ENCODE measurements at regions not wholly inside any gene's neighbourhood (a gene's known extent, or its start where the extent isn't known, plus 50 kb on each side); places are given as distances from the start of the nearest gene placed in this dataset.

DNA sequence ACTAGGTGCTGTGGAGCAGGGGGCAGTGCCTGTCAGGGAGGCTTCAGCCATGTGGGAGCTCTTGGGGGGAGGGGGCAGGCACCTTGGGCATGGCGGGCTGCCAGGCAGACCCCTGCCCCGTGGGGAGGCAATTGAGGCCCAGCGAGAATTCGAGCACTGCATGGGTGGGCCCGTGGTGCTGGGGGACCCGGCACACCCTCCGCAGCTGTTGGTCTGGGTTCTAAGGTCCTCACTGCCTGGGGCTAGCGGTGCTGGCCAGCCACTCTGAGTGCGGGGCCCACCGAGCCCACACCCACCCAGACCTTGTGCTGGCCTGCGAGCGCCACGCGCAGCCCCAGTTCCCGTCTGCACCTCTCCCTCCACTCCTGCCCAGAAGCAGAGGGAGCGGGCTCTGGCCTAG is 835.5 kb upstream of the CNTN5 start:
- TF ChIP-seq CTCF (IDR thresholded peaks at IDR 0.05; ENCODE audit: low read depth, low read length, missing input control) (no peak), YY1 (IDR thresholded peaks at IDR 0.05) (no peak), GABPA (IDR thresholded peaks at IDR 0.05 in 1 of 2, conservative IDR thresholded peaks at IDR 0.05 in 1 of 2) (no peak)
